H7 (cell line): ENCODE measurements at regions not wholly inside any gene's neighbourhood (a gene's known extent, or its start where the extent isn't known, plus 50 kb on each side); places are given as distances from the start of the nearest gene placed in this dataset.

ENCODE experiments used
- DNase-seq: peaks from one replicate; pipeline ENCODE4 v3.0.0; 2012
- H3K27me3 ChIP-seq: 2 replicates; pipeline ENCODE4 v1.6.0; 2011; ENCODE audit warnings: mild to moderate bottlenecking, low read length; ENCODE audit not compliant: control insufficient read depth, insufficient read depth
- H3K36me3 ChIP-seq: replicated peaks from 2 replicates; pipeline ENCODE4 v1.5.1; 2011; ENCODE audit warnings: low read length; ENCODE audit not compliant: control insufficient read depth, insufficient read depth
- H3K4me3 ChIP-seq: 2 replicates; pipeline ENCODE4 v1.5.1; 2011; ENCODE audit warnings: low read depth, mild to moderate bottlenecking, control low read depth, low read length, moderate library complexity; ENCODE audit not compliant: insufficient read depth

DNA sequence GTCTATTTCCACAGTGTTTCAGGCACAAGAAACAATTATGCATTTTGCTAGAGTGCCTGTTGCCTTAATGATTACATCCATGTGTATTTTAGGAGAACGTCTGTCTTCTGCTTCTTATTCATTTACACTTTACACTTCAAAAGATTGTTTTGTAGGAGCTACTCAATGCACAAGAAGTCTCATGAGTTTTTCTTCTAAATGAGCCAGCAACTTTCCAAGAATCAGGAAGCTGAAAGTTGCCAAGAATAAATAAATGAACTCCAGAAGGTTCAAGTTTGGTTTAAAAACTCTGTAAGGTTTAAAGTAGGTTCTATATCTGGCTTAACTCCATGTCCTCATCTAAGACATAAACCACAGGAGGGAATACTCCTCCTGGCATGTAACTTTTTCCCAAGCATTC, 103.8 kb upstream of the ADPGK start:
- no peak overlapping the region for H3K4me3 ChIP-seq
- H3K36me3 ChIP-seq, result no peaks in the 10 kb centered on the region
- no peak for DNase-seq
- H3K27me3 ChIP-seq, result no peaks in the 10 kb centered on the region

DNA sequence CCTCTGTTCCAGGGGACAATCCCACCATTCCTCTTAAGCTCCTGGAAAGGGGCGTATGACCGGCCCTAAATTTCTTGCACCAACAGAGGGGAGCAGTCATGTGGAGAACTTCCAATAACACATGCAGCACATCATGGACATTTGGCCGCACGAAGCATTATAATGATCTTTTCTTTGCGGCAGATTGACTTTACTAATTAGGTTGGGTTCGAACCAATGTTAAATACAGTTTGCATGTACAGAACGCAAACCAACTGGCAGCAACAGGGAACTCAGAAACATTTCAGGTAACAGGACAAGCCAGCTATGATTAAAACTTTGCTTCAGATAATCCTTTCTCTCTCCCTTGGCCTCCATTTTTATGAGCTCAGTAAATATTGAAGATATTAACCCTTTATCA, 100.8 kb upstream of the ADPGK start:
- no peak for DNase-seq
- Histone ChIP-seq H3K4me3 (no peak overlapping the region), H3K36me3 (no peaks in the 10 kb centered on the region), H3K27me3 (no peaks in the 10 kb centered on the region)

DNA sequence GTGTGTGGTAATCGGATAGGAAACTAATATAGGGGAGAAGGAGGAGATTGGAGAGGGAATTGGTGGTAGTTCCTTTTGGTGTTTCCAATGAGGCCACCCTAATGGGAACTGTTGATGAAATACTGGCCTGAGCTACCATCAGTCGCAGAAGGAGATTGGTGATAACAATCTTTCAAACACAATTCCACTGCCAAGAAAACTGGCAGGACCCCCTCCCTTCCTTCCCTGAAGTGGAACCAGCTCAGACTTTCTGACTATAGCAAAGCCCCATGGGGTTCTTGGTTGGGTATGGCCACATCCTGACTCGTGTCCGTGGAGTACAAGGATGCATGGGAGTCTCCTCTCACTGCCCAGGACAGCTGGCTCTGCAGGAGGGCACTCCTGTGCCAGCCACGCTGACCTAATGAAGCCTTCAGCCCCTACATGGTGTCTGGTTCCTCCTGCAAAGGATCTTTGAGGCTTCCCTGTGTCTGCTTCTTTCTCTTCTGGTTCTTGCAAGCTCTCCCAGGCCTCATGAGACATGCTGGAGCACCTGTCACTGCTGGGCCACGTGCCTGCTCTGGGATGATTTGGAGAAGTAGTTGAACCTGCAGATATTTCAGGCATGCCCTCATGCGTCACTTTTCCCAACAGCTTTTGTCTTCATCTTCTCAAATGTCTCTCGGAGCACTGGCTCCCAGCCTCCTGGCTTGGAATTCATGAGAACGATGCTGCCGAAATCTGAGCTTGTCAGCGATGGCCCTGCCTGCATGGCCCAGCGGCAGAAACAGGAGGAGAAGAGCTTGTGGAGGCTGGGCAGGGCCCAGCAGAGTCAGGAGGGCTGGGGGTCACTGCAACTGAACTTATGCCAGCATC, 90.0 kb upstream of the ADPGK start:
- Histone ChIP-seq H3K27me3 (no peaks in the 10 kb centered on the region), H3K36me3 (no peaks in the 10 kb centered on the region), H3K4me3 (no peak overlapping the region)
- no peak for DNase-seq

DNA sequence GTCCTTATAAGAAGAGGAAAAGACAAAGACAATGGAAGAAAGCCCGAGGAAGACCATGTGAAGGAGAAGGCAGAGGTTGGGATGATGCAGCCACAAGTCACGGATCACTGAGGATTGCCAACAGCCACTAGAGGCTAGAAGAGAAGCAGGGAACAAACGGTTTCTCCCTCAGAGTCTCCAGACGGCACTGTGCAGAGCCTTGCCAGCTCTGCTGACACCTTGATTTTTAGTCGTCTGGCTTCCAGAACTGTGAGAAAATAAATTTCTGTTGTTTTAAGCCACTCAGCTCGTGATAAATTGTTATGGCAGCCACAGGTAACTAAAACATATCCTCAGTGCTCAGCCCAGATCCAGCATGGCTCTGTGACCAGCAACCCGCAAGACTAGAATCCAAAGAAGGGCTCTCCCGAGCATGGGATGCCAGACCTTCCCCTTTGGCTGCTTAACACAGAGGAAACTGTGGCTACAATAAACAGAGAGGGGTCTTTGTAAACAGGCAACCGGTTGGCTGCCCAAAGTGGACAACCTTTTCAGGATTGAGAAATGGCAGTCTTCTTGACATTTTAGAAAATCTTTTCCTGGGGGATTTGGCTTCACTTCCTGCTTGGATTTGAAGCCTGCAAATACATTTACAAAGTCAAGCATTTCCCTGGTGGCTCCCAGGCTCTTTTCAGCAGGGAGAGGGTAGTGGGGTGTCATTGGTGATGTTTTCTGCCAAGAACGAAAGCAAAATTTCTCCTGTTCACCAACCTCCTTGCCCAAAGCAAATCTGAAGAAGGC, 88.7 kb upstream of the ADPGK start:
- no peak for DNase-seq
- H3K4me3 ChIP-seq, result no peak overlapping the region
- H3K36me3 ChIP-seq, result no peaks in the 10 kb centered on the region
- H3K27me3 ChIP-seq, result no peaks in the 10 kb centered on the region

DNA sequence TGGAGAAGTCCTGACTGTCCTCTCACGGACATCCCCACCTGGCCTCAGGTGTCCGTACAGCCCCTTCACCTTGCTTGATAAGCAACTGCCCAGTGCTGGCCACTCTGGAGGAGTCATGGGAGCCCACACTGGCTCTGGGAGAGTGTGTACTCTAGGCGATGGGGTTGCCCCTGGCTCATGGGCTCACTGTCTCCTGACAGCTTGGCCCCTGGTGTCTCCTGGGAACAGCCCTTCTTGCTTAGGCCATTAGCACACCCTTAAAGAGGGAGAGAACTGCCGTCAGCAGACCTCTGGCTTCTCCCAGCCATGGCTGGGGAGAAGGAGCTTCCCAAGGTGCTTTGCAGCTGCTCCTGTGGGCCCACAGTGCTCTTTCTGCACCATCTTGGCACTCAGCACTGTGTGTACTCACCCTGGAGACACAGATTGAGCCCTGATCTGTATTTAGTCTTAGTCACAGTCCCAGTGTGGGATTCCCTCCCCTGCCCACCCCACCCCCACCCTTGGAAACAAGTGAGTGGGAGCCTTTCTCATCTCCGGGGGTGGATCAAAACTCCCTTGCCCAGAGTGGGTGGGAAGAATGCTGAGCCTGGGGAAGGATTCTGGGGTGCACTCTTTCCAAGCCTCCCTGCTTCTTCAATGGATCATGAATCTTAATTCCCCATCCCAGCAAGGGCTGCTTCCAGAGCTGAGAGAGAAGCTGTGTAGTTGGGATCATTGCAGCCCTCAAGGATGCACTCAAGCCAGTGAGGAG, 83.5 kb upstream of the ADPGK start:
- H3K36me3 ChIP-seq, result no peaks in the 10 kb centered on the region
- no peak overlapping the region for H3K4me3 ChIP-seq
- no peak for DNase-seq
- H3K27me3 ChIP-seq, result no peaks in the 10 kb centered on the region

DNA sequence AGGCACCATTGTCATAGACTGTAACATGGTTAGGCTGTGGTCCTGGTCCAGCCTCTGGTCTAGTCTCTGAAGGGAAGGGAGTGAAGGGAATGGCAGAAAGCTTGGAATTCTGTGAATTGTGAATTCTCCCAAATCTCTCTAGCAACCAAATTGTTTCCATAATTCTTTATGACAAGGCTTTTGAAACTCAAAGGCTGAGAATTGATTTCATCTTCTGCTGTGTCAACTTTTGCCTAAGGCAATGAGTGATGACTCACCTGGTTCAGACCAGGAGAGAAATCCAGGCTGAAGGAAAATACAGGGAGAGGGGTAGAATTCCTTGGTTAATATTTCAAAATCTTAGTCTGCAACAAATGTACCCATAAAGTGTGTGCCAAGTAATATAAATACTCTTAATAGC, 82.6 kb upstream of the ADPGK start:
- DNase-seq, result no peak
- Histone ChIP-seq H3K4me3 (no peak overlapping the region), H3K27me3 (no peaks in the 10 kb centered on the region)

DNA sequence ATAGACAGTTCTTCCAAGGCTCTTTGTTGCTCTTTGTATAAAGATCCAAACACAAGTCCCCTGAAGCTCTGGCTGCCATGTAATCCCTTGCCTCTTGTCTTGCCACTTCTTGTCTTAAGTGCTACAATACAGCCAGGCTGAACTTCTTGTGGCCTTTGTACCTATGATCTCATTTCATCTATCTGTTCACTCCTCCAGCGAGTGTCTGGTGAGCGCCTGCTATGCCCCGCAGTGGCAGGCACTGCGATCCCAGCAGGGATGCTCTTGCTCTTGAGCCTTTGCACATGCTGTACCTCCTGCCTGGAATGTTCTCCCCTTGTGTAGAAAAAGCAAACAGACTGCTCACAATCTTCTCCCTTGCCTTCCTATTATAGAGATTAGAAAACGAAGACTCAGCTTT, 81.9 kb upstream of the ADPGK start:
- Histone ChIP-seq H3K36me3 (no peaks in the 10 kb centered on the region), H3K4me3 (no peak overlapping the region), H3K27me3 (no peaks in the 10 kb centered on the region)
- no peak for DNase-seq

More for the DNA sequence above, 82.6 kb upstream of the ADPGK start:
- H3K36me3 ChIP-seq, result no peaks in the 10 kb centered on the region

DNA sequence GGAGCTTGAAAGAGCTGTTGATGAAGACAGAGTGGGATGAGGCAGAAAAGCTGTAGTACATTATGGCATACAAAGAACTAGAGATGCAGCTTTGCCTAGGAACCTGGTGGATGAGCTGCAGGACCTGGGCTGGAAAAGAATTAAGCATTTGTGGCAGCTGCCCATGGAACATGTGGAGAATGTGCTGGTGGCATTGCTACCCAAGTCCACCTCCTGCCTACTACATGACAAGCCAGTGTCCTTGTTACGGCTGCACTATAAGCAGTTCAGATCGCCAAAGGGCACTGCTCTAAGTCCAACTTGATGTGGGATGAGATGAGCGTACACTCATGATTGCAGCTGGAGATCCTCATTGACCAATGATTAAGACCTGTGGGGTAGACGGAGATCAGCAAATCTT, 81.1 kb upstream of the ADPGK start:
- Histone ChIP-seq H3K27me3 (no peaks in the 10 kb centered on the region), H3K4me3 (no peak overlapping the region), H3K36me3 (no peaks in the 10 kb centered on the region)
- no peak for DNase-seq

DNA sequence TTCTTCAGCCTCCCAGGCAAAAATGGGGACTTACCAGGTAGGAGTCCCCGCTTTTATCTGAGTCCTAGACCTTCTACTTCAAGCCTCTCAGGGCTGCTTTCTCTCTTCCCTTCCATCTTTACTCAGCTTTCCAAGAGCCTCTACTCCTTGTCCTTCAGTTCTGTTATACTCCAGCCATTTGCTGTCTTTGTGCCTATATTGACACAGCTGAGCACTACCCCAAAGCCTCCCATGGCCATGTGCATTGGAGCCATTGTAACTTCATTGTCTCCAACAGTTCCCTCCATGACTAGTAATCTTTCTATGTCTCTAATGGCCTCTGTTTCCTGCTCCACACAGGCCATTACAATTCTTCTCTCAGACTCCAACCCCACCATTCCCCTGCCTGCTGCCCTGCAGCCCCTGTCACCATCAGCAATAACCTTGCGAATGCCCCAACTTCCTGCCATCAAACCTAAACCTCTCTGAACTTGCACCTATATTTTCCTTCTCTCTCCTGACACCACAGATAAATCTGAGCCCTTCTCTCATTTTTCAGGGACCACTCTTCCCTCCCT, 77.9 kb upstream of the ADPGK start:
- DNase-seq, result no peak
- Histone ChIP-seq H3K4me3 (no peak overlapping the region), H3K36me3 (no peaks in the 10 kb centered on the region), H3K27me3 (no peaks in the 10 kb centered on the region)

DNA sequence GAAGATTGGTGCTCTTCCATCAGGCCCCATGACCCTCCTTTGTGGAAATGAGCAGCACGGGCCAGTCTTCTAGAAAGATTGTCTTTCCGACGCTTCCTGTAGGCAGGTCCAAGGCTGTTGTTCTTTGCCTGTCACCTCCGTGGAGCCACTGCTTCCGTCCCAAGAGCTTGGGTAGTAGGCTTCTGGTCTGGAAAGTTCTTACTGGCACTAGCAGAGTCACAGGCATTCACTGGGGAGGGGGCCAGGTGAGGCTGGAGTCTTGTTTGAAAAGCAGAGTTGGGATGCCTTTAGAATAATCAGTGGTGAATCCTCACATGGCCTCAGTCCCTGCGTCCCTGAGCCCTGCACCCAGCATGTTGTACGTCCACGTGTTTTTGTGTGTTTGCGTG, 76.2 kb upstream of the ADPGK start:
- H3K27me3 ChIP-seq, result no peaks in the 10 kb centered on the region
- DNase-seq, result no peak
- H3K4me3 ChIP-seq, result no peak overlapping the region
- no peaks in the 10 kb centered on the region for H3K36me3 ChIP-seq

DNA sequence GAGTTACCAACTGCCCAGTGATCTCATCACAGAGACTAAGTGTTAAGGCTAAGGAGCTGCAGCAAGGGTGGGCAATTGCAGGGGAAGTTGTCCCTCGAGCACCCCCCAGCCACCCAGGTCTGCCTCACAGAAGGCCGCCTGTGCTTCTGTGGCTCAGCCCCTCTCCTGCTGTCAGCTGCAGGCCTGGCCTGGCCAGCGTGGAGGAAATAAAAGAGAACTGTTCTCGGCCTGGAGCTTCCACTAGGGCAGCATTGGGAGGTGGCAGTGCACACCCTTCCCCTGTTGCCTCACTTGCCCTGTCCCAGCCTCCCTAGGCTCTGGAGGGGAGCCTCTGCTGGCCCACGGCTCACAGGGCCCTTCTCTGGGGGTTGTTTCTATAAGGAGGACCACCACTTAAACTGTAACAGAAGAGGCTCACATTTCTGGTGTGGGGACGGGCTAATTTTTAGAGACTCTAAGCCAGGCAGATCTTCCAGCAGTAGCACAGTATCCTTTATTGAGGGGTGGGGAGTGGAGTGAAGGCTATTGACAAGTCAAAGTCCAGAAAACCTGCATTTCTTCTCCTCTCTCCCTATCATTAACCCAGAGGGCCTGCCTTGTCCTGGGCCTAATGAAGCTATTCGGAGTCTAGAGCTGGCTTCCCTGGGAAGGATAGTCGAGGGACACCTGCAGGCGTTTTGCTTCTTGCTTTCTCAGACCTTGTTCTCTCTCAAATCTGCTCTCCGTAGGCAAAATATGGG, 75.6 kb upstream of the ADPGK start:
- DNase-seq, result no peak
- H3K36me3 ChIP-seq, result no peaks in the 10 kb centered on the region
- H3K4me3 ChIP-seq, result no peak overlapping the region
- H3K27me3 ChIP-seq, result no peaks in the 10 kb centered on the region

DNA sequence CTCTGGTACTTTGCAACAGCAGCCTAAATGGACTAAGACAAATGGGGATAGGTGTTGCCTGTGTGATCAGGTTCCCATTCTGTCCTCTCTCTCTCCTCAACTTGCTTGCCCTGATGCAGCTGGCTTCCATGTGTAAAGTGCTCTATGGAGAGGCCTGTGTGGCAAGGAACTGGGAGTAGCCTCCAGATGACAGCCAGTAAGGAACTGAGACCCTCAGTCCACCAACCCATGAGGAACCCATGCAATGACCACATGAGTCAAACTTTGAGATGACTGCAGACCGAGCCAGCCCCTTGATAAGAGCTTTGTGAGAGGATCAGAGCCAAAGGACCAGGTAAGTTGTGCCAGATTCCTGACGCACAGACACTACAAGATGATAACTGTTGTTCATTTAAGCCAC, 74.6 kb upstream of the ADPGK start:
- DNase-seq, result no peak
- H3K36me3 ChIP-seq, result no peaks in the 10 kb centered on the region
- no peaks in the 10 kb centered on the region for H3K27me3 ChIP-seq
- no peak overlapping the region for H3K4me3 ChIP-seq

DNA sequence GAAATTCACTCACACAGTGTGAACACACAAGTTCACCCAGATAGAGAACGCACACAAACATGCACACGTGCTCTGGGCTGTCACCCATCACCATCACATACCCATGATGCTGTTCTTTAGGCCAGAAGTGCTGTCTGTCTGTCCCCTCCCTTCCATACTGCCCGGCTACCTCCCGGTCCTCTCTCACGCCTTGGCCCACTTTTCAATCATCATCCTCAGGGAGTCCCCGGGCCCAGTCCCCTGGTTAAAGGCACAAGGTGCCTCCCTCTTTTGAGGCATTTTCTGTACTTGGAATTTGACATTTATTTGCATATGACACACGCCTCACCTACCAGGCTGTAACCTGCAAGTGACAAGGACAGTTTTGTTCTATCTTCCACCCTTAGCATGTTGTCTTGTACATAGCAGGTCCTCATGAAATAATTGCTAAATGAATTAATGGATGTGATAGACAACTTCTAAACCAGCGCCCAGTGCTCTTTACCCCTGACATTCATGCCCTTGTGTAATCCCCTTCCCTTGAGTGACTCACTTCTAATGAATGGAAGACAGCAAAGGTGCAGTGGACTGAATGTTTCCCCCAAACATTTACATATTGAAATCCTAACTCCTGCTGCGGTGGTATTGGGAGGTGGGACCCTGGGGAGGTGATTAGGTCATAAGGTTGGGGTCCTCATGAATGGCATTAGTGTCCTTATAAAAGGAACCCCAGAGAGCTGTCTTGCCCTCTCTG, 73.9 kb upstream of the ADPGK start:
- Histone ChIP-seq H3K4me3 (no peak overlapping the region), H3K27me3 (no peaks in the 10 kb centered on the region), H3K36me3 (no peaks in the 10 kb centered on the region)
- no peak for DNase-seq
